ENCODE measurements at regions not wholly inside any gene's neighbourhood (a gene's known extent, or its start where the extent isn't known, plus 50 kb on each side); places are given as distances from the start of the nearest gene placed in this dataset.

GRCh38 chr7:21353388-21353780 lies 74.5 kb upstream of the SP4 start:
- TF ChIP-seq CTCF (IDR thresholded peaks at IDR 0.05) (no peak), EZH2 (IDR thresholded peaks at IDR 0.05) (no peak)

Measured in neural progenitor cell (in vitro differentiated cells).